A549 (cell line): ENCODE measurements at regions not wholly inside any gene's neighbourhood (a gene's known extent, or its start where the extent isn't known, plus 50 kb on each side); places are given as distances from the start of the nearest gene placed in this dataset.

Source experiments
- ATAC-seq, 2 experiments: fragments of 200-7000 bp in 1 of 2; fragments of >200 bp in 1 of 2; cut with Nextera tagmentation in 1 of 2; cut with Tn5 transposase in 1 of 2; 3 replicates each; pipeline versions ENCODE4 v1.8.0 to v1.9.1; 2018 to 2020; ENCODE audit warnings: mild to moderate bottlenecking in 1 of 2, moderate library complexity in 1 of 2
- CTCF ChIA-PET: fragments of 300-600 bp; sonication (Branson Sonifier 250); formaldehyde crosslinking; extraction: SDS; loops from one replicate; lab custom pipeline; 2021; ENCODE audit warnings: antibody characterized with exemption, inconsistent platforms; lab: Yijun Ruan, JAX
- POLR2A ChIA-PET: fragments of 350-600 bp; formaldehyde crosslinking; extraction: SDS; loops from one replicate; lab custom pipeline; 2021; ENCODE audit warnings: antibody characterized with exemption, inconsistent platforms; lab: Yijun Ruan, JAX
- DNase-seq, 2 experiments: peaks; one replicate each; pipeline versions ENCODE4 v3.0.0 to v3.0.0-alpha.2; 2011 to 2016; ENCODE audit warnings: low read depth in 1 of 2, low spot score in 1 of 2
- FAIRE-seq: peaks from 2 replicates; lab custom pipeline; 2011; peaks lifted over from hg19 to GRCh38; lab: Jason Lieb, UNC
- H3K27ac ChIP-seq, 2 experiments: fragments of >200 bp; sonication (Bioruptor Twin); formaldehyde crosslinking; 3 replicates each; pipeline ENCODE4 v1.5.1; 2016 to 2017
- H3K4me1 ChIP-seq: fragments of >200 bp; sonication (Bioruptor Twin); formaldehyde crosslinking; 3 replicates; pipeline ENCODE4 v1.6.1; 2016
- H3K4me2 ChIP-seq: fragments of >200 bp; sonication (Bioruptor Twin); formaldehyde crosslinking; 3 replicates; pipeline ENCODE4 v1.6.1; 2016
- H3K4me3 ChIP-seq: fragments of >200 bp; sonication (Bioruptor Twin); formaldehyde crosslinking; 3 replicates; pipeline ENCODE4 v1.5.1; 2016
- H3K9me3 ChIP-seq: fragments of >200 bp; sonication (Bioruptor Twin); formaldehyde crosslinking; 3 replicates; pipeline ENCODE4 v1.6.1; 2016
- ATOH8 ChIP-seq: fragments of 250-450 bp; sonication (Bioruptor Pico); IDR thresholded peaks from 2 replicates; pipeline ENCODE4 v1.5.0; 2020; ENCODE audit warnings: low read depth, mild to moderate bottlenecking, moderate library complexity
- EHMT2 ChIP-seq: fragments of 200-600 bp; sonication (generic); IDR thresholded peaks from 2 replicates; pipeline ENCODE4 v1.6.1; 2016; ENCODE audit warnings: antibody characterized with exemption, low read depth, mild to moderate bottlenecking, moderate library complexity
- ELK1 ChIP-seq: fragments of 150-350 bp; IDR thresholded peaks from 2 replicates; pipeline ENCODE4 v1.6.1; 2014; ENCODE audit warnings: low read depth, mild to moderate bottlenecking, low read length
- EP300 ChIP-seq, 2 experiments: fragments of >200 bp; sonication (Bioruptor Twin); formaldehyde crosslinking; IDR thresholded peaks; 2 replicates in 1 of 2; 3 replicates in 1 of 2; pipeline ENCODE4 v1.6.1; 2016 to 2017
- ESRRA ChIP-seq: fragments of 150-350 bp; IDR thresholded peaks from 2 replicates; pipeline ENCODE4 v1.6.1; 2014; ENCODE audit warnings: mild to moderate bottlenecking, low read length, borderline replicate concordance
- FOSL2 ChIP-seq, 2 experiments: fragments of 450-650 bp in 1 of 2; fragments of >200 bp in 1 of 2; sonication (Bioruptor Twin) in 1 of 2; formaldehyde crosslinking; IDR thresholded peaks; 2 replicates each; pipeline versions ENCODE4 v1.5.0 to v1.6.1; 2016 to 2020; ENCODE audit warnings: mild to moderate bottlenecking in 1 of 2, moderate library complexity in 1 of 2
- FOXS1 ChIP-seq: fragments of 250-450 bp; sonication (Bioruptor Pico); IDR thresholded peaks from 2 replicates; pipeline ENCODE4 v1.5.0; 2020; ENCODE audit warnings: mild to moderate bottlenecking, moderate library complexity
- GATA3 ChIP-seq: IDR thresholded peaks from 2 replicates; pipeline ENCODE4 v1.6.1; 2012; ENCODE audit warnings: borderline replicate concordance
- HES2 ChIP-seq: fragments of >200 bp; sonication (Bioruptor Twin); formaldehyde crosslinking; IDR thresholded peaks from 2 replicates; pipeline ENCODE4 v1.6.1; 2016
- HMGXB4 ChIP-seq: fragments of 250-450 bp; sonication (Bioruptor Pico); IDR thresholded peaks from 2 replicates; pipeline ENCODE4 v1.5.0; 2021; ENCODE audit warnings: mild to moderate bottlenecking, moderate library complexity, borderline replicate concordance
- HOXB5 ChIP-seq: fragments of 250-450 bp; sonication (Bioruptor Pico); IDR thresholded peaks from 2 replicates; pipeline ENCODE4 v1.5.0; 2020; ENCODE audit warnings: mild to moderate bottlenecking, moderate library complexity
- MAX ChIP-seq: IDR thresholded peaks from 2 replicates; pipeline ENCODE4 v1.6.1; 2012
- MAZ ChIP-seq: fragments of 150-350 bp; IDR thresholded peaks from 2 replicates; pipeline ENCODE4 v1.6.1; 2014; ENCODE audit warnings: antibody characterized with exemption, low read depth, low read length, borderline replicate concordance
- NFE2L2 ChIP-seq: fragments of 150-350 bp; conservative IDR thresholded peaks from 2 replicates; pipeline ENCODE4 v1.6.1; 2014; ENCODE audit warnings: low read length
- NPAS2 ChIP-seq: fragments of 250-450 bp; sonication (Bioruptor Pico); IDR thresholded peaks from 2 replicates; pipeline ENCODE4 v1.8.0; 2022; ENCODE audit warnings: mild to moderate bottlenecking, moderate library complexity, borderline replicate concordance
- NR3C1 ChIP-seq: fragments of >200 bp; sonication (Bioruptor Twin); formaldehyde crosslinking; IDR thresholded peaks from 3 replicates; pipeline ENCODE4 v1.6.1; 2017
- PBX3 ChIP-seq: IDR thresholded peaks from 2 replicates; pipeline ENCODE4 v1.6.1; 2012
- PHF8 ChIP-seq: fragments of 200-600 bp; sonication (generic); IDR thresholded peaks from 2 replicates; pipeline ENCODE4 v1.6.1; 2016; ENCODE audit warnings: low read depth, mild to moderate bottlenecking, antibody characterized with exemption, moderate library complexity, borderline replicate concordance
- POLR2A ChIP-seq: IDR thresholded peaks from 2 replicates; pipeline ENCODE4 v1.6.1; 2012; ENCODE audit warnings: mild to moderate bottlenecking, low read length
- POLR2AphosphoS2 ChIP-seq: conservative IDR thresholded peaks from 2 replicates; pipeline ENCODE4 v1.6.1; 2012; ENCODE audit warnings: low read length, improper control_type of control experiment, inconsistent platforms
- RAD21 ChIP-seq, 2 experiments: fragments of >200 bp in 1 of 2; sonication (Bioruptor Twin) in 1 of 2; formaldehyde crosslinking in 1 of 2; IDR thresholded peaks in 1 of 2; conservative IDR thresholded peaks in 1 of 2; 2 replicates in 1 of 2; 3 replicates in 1 of 2; pipeline ENCODE4 v1.6.1; 2012 to 2018; ENCODE audit warnings: inconsistent platforms in 1 of 2
- RARB ChIP-seq: fragments of 250-450 bp; sonication (Bioruptor Pico); IDR thresholded peaks from 2 replicates; pipeline ENCODE4 v1.8.0; 2021; ENCODE audit warnings: mild to moderate bottlenecking, moderate library complexity
- RCOR1 ChIP-seq: fragments of 150-350 bp; IDR thresholded peaks from 2 replicates; pipeline ENCODE4 v1.6.1; 2014; ENCODE audit warnings: antibody characterized with exemption, low read length, low read depth
- RFX5 ChIP-seq: fragments of 450-650 bp; IDR thresholded peaks from 2 replicates; pipeline ENCODE4 v1.7.1; 2014; ENCODE audit warnings: antibody characterized with exemption, mild to moderate bottlenecking, moderate library complexity
- SMC3 ChIP-seq: fragments of >200 bp; sonication (Bioruptor Twin); formaldehyde crosslinking; IDR thresholded peaks from 3 replicates; pipeline ENCODE4 v1.6.1; 2018; ENCODE audit warnings: inconsistent platforms
- TFCP2L1 ChIP-seq: fragments of 250-450 bp; sonication (Bioruptor Pico); IDR thresholded peaks from 2 replicates; pipeline ENCODE4 v1.5.0; 2021; ENCODE audit warnings: mild to moderate bottlenecking
- USF2 ChIP-seq: fragments of 450-650 bp; IDR thresholded peaks from 2 replicates; pipeline ENCODE4 v1.6.1; 2014; ENCODE audit warnings: antibody characterized with exemption
- ZC3H11A ChIP-seq: fragments of 450-650 bp; IDR thresholded peaks from 2 replicates; pipeline ENCODE4 v1.6.1; 2014; ENCODE audit warnings: antibody characterized with exemption, mild to moderate bottlenecking
- ZFP36 ChIP-seq: fragments of 450-650 bp; IDR thresholded peaks from 2 replicates; pipeline ENCODE4 v1.6.1; 2014; ENCODE audit warnings: borderline replicate concordance; ENCODE audit not compliant: partially characterized antibody
- ZNF302 ChIP-seq: fragments of 250-450 bp; sonication (Bioruptor Pico); IDR thresholded peaks from 2 replicates; pipeline ENCODE4 v1.9.0; 2021; ENCODE audit warnings: inconsistent platforms, mild to moderate bottlenecking, moderate library complexity
- WGBS: methylation state at CpG from one replicate; pipeline ENCODE4 v1.1.6; 2017; ENCODE audit errors: missing lambda C conversion rate; 5-methylcytosine and 5-hydroxymethylcytosine counted together

GRCh38 chr4:25559508-25559907 lies 96.1 kb upstream of the SLC34A2 start:
- 75% methylated on average over 4 of the region's 4 CpGs for WGBS
- H3K4me2 ChIP-seq, result no peak overlapping the region
- DNase-seq (no peak), FAIRE-seq (no peak), ATAC-seq (no peak)
- no peak overlapping the region for H3K4me3 ChIP-seq
- no peaks in the 10 kb centered on the region for H3K9me3 ChIP-seq
- ChIA-PET CTCF (no interaction called here), POLR2A (no interaction called here)
- no peak overlapping the region for H3K27ac ChIP-seq
- peaks cover 6% of the 10 kb centered on the region; the same call in 2 of the 3 replicates for H3K4me1 ChIP-seq
- TF ChIP-seq PHF8 (no peak), GATA3 (no peak), POLR2AphosphoS2 (no peak), TFCP2L1 (no peak), MAX (no peak), ZNF302 (CRISPR knock-in tag) (no peak), EP300 (IDR thresholded peaks at IDR 0.05) (no peak), POLR2A (no peak), RCOR1 (no peak), ESRRA (no peak), ELK1 (no peak), NFE2L2 (no peak), ZFP36 (no peak), RAD21 (conservative IDR thresholded peaks at IDR 0.05 in 1 of 2, IDR thresholded peaks at IDR 0.05 in 1 of 2) (no peak), ATOH8 (no peak), HMGXB4 (CRISPR knock-in tag) (no peak), HOXB5 (no peak), RARB (CRISPR knock-in tag) (no peak), MAZ (no peak)

- WGBS, result 72% methylated on average over 8 of the region's 8 CpGs
- FAIRE-seq (no peak), DNase-seq (no peak), ATAC-seq (no peak)
- POLR2A ChIA-PET, result no interaction called here
- H3K4me3 ChIP-seq, result no peak overlapping the region
- no peaks in the 10 kb centered on the region for H3K9me3 ChIP-seq
- no peak overlapping the region for H3K4me2 ChIP-seq
- peaks cover 6% of the 10 kb centered on the region; the same call in 2 of the 3 replicates for H3K4me1 ChIP-seq
- CTCF ChIA-PET, result no interaction called here
- no peak overlapping the region for H3K27ac ChIP-seq
- TF ChIP-seq RFX5 (no peak), NR3C1 (no peak), RAD21 (conservative IDR thresholded peaks at IDR 0.05 in 1 of 2, IDR thresholded peaks at IDR 0.05 in 1 of 2) (no peak), POLR2A (no peak), POLR2AphosphoS2 (no peak), SMC3 (no peak), ZC3H11A (no peak), FOXS1 (CRISPR knock-in tag) (no peak), FOSL2 (IDR thresholded peaks at IDR 0.05) (no peak), FOSL2 (CRISPR knock-in tag; IDR thresholded peaks at IDR 0.05) (no peak), TFCP2L1 (no peak), ZFP36 (no peak), PBX3 (no peak), HES2 (no peak), ELK1 (no peak), NPAS2 (CRISPR knock-in tag) (no peak), EHMT2 (no peak), ATOH8 (no peak), USF2 (no peak)
Measured at GRCh38 chr4:25560605-25561004, 95.0 kb upstream of the SLC34A2 start.
